Brain microvascular endothelial cell (primary cell): ENCODE measurements at regions not wholly inside any gene's neighbourhood (a gene's known extent, or its start where the extent isn't known, plus 50 kb on each side); places are given as distances from the start of the nearest gene placed in this dataset.

Experiments
- DNase-seq: peaks from one replicate; pipeline ENCODE4 v3.0.0-alpha.2; 2020
- H3K27ac ChIP-seq: fragments of 250-450 bp; sonication (Bioruptor Pico); 2 replicates; pipeline ENCODE4 v1.5.1; 2020; ENCODE audit warnings: mild to moderate bottlenecking, moderate library complexity
- H3K27me3 ChIP-seq: fragments of 250-450 bp; sonication (Bioruptor Pico); replicated peaks from 2 replicates; pipeline ENCODE4 v1.5.1; 2020; ENCODE audit warnings: mild to moderate bottlenecking
- H3K36me3 ChIP-seq: fragments of 250-450 bp; sonication (Bioruptor Pico); replicated peaks from 2 replicates; pipeline ENCODE4 v1.5.1; 2020; ENCODE audit warnings: mild to moderate bottlenecking
- H3K4me3 ChIP-seq: 2 replicates; pipeline ENCODE4 v1.5.1; 2011; ENCODE audit warnings: low read depth, mild to moderate bottlenecking, control low read depth, low read length, moderate library complexity
- in situ Hi-C: cut with HindIII; loops from 2 replicates; pipeline ENCODE4 v1.10.0; 2017; ENCODE audit warnings: low sequenced_read_pairs, low pct_ligation_motif_present
- TF ChIP-seq, protein P1 (sequence below): IDR thresholded peaks from 2 replicates; pipeline ENCODE4 v1.5.1; 2011; ENCODE audit warnings: low read depth, mild to moderate bottlenecking, moderate library complexity, low read length, control low read depth, inconsistent platforms; ENCODE audit errors: missing control alignments

DNA sequence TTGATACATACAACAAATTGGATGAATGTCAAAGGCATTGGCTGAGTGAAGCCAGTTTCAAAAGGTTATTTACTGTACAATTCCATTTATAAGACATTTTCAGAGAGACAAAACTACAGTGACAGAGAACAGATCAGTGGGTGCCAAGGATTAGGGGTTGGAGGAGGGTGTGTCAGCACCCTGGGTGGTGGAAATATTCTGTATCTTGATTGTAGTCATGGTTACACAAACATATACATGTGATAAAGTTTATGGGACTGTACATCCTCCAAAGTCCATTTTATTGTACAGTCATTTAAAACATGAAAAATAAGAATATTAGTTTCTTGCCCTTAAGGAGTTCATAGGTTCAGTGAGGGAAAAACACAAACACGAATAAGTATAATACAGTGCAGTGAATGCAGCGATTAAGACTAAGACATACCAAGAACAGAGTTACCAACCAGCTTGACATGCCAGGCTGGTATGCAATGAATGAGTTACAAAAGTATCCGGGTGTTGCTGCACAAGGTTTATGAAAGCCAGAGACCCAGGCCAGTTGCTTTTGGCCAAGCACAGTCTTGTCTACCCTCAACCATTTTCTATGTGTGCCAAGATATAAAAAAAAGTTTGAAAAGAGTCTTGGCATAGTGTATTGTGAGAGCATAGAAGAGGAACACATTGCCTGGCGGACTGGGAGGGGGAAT, 123.6 kb downstream of the MSL3 start:
- H3K27ac ChIP-seq: no peak overlapping the region
- TF ChIP-seq, protein P1, sequence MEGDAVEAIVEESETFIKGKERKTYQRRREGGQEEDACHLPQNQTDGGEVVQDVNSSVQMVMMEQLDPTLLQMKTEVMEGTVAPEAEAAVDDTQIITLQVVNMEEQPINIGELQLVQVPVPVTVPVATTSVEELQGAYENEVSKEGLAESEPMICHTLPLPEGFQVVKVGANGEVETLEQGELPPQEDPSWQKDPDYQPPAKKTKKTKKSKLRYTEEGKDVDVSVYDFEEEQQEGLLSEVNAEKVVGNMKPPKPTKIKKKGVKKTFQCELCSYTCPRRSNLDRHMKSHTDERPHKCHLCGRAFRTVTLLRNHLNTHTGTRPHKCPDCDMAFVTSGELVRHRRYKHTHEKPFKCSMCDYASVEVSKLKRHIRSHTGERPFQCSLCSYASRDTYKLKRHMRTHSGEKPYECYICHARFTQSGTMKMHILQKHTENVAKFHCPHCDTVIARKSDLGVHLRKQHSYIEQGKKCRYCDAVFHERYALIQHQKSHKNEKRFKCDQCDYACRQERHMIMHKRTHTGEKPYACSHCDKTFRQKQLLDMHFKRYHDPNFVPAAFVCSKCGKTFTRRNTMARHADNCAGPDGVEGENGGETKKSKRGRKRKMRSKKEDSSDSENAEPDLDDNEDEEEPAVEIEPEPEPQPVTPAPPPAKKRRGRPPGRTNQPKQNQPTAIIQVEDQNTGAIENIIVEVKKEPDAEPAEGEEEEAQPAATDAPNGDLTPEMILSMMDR: no peak
- H3K4me3 ChIP-seq: no peak overlapping the region
- DNase-seq: no peak
- H3K27me3 ChIP-seq: no peaks in the 10 kb centered on the region
- in situ Hi-C loops: no loop called here
- no peaks in the 10 kb centered on the region for H3K36me3 ChIP-seq

DNA sequence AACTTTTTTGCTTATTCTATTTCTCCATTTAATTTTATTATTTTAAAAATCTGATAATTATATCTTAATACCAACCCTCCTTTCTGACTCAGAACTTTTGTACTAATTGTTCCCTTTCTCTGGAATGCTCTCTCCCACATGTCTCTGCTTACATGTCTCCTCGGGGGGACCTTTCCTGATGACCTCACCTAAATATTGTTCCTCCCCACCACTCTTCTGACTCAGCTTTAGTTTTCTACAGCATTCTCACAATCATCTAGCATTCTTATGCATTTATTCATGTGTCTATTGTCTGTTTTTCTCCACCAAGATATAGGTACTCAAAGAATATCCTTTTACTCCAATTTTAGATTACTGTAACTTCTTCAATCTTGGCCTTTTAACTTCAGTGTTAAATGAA, 128.7 kb downstream of the MSL3 start:
- Histone ChIP-seq H3K27ac (peak overlapping the region; percentile 52), H3K4me3 (no peak overlapping the region), H3K27me3 (no peaks in the 10 kb centered on the region), H3K36me3 (no peaks in the 10 kb centered on the region)
- TF ChIP-seq, protein P1: no peak
- DNase-seq: peak; percentile 55
- in situ Hi-C loops: no loop called here

DNA sequence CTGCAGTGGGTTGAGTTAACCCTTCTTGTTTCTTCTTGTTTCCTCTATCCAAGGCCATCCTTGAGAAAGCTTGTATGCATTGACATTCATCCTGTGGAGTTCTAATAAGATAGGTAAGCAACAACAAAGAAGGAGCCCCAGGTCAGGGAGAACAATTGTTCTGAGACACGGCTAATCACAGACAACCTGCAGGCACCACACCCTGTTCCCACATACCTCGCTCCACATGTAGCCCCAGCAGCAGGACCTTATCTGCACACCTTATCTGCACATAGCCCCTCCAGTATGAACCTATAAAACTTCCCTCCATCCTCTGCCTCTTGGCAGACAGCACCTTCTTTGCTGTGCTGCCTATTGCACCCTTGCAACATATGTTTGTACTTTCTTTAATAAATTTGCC, 129.1 kb downstream of the MSL3 start:
- DNase-seq: no peak
- in situ Hi-C loops: no loop called here
- Histone ChIP-seq H3K36me3 (no peaks in the 10 kb centered on the region), H3K27me3 (no peaks in the 10 kb centered on the region), H3K27ac (peak overlapping the region; percentile 52), H3K4me3 (no peak overlapping the region)
- TF ChIP-seq, protein P1: no peak

- TF ChIP-seq, protein P1: no peak
- Histone ChIP-seq H3K27ac (no peak overlapping the region), H3K36me3 (no peaks in the 10 kb centered on the region), H3K27me3 (no peaks in the 10 kb centered on the region), H3K4me3 (no peak overlapping the region)
- DNase-seq: no peak
- in situ Hi-C loops: no loop called here
Observed at GRCh38 chrX:11888421-11888820, 130.4 kb downstream of the MSL3 start.

DNA sequence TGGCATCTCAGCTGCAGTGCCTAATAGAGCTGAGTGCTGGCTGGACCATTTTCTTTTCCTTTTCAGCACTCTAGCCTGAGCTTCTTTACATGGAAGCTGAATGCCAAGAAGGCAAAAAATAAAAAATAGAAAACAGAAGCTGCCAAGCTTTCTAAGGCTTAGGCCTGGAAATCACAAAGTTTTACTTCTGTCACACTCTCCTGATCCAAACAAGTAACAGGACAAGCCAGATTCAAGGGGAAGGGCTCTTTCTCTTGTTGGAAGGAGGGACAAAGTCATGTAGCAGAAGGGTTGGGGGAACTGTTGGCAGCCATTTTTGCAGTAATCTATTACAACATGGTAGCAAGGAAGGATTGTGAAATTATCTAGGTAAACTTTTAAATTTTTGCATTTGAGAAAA, 131.8 kb downstream of the MSL3 start:
- H3K27ac ChIP-seq: no peak overlapping the region
- H3K36me3 ChIP-seq: no peaks in the 10 kb centered on the region
- TF ChIP-seq, protein P1: no peak
- no peak overlapping the region for H3K4me3 ChIP-seq
- no peaks in the 10 kb centered on the region for H3K27me3 ChIP-seq
- DNase-seq: no peak
- in situ Hi-C loops: no loop called here

- Histone ChIP-seq H3K27me3 (no peaks in the 10 kb centered on the region), H3K36me3 (no peaks in the 10 kb centered on the region), H3K27ac (no peak overlapping the region), H3K4me3 (no peak overlapping the region)
- in situ Hi-C loops: no loop called here
- DNase-seq: no peak
- TF ChIP-seq, protein P1: no peak
Observed at GRCh38 chrX:11890836-11891514, 132.9 kb downstream of the MSL3 start.
